NCI-H187 (cell line): ENCODE measurements at regions not wholly inside any gene's neighbourhood (a gene's known extent, or its start where the extent isn't known, plus 50 kb on each side); places are given as distances from the start of the nearest gene placed in this dataset.

ENCODE experiments used
- DNase-seq, 2 experiments: peaks; one replicate each; lab custom pipeline; 2025; lab: John Stamatoyannopoulos, UW

- no peak for DNase-seq
Observed at GRCh38 chr20:52402514-52402913, 210.9 kb upstream of the ZFP64 start.

- no peak for DNase-seq
Observed at GRCh38 chr20:52401431-52401830, 209.9 kb upstream of the ZFP64 start.

GRCh38 chr20:52399352-52399751, 207.8 kb upstream of the ZFP64 start:
- no peak for DNase-seq

- DNase-seq = no peak
Observed at GRCh38 chr20:52389606-52390005, 198.0 kb upstream of the ZFP64 start.

- no peak for DNase-seq
Observed at GRCh38 chr20:52383995-52384621, 192.5 kb upstream of the ZFP64 start.

- DNase-seq = no peak
Observed at GRCh38 chr20:52382933-52383332, 191.4 kb upstream of the ZFP64 start.

- DNase-seq = peak in 1 of 2 experiments; percentile 11
Observed at GRCh38 chr20:52379723-52380336, 188.3 kb upstream of the ZFP64 start.

- no peak for DNase-seq
Observed at GRCh38 chr20:52372169-52372568, 180.6 kb upstream of the ZFP64 start.

- DNase-seq = no peak
Observed at GRCh38 chr20:52365688-52366087, 174.1 kb upstream of the ZFP64 start.

- DNase-seq = no peak
Observed at GRCh38 chr20:52364405-52364804, 172.8 kb upstream of the ZFP64 start.

- no peak for DNase-seq
Observed at GRCh38 chr20:52361650-52362049, 170.1 kb upstream of the ZFP64 start.

GRCh38 chr20:52349806-52350205, 158.2 kb upstream of the ZFP64 start:
- DNase-seq = no peak

GRCh38 chr20:52348434-52348833, 156.9 kb upstream of the ZFP64 start:
- no peak for DNase-seq

GRCh38 chr20:52346797-52347196, 155.2 kb upstream of the ZFP64 start:
- DNase-seq = no peak

- DNase-seq = no peak
Observed at GRCh38 chr20:52342913-52343312, 151.3 kb upstream of the ZFP64 start.

GRCh38 chr20:52340036-52340634, 148.6 kb upstream of the ZFP64 start:
- DNase-seq = no peak

GRCh38 chr20:52332649-52333250, 141.2 kb upstream of the ZFP64 start:
- no peak for DNase-seq

GRCh38 chr20:52332230-52332629, 140.7 kb upstream of the ZFP64 start:
- no peak for DNase-seq

GRCh38 chr20:52331655-52332054, 140.1 kb upstream of the ZFP64 start:
- DNase-seq = no peak

GRCh38 chr20:52321396-52321795, 129.8 kb upstream of the ZFP64 start:
- DNase-seq = no peak

- DNase-seq = no peak
Observed at GRCh38 chr20:52318651-52319050, 127.1 kb upstream of the ZFP64 start.

- DNase-seq = peak in 1 of 2 experiments; percentile 6
Observed at GRCh38 chr20:52313341-52313963, 121.9 kb upstream of the ZFP64 start.
